GM13976 (cell line): ENCODE measurements at regions not wholly inside any gene's neighbourhood (a gene's known extent, or its start where the extent isn't known, plus 50 kb on each side); places are given as distances from the start of the nearest gene placed in this dataset.
A peak's percentile ranks its signal among the peaks of the same experiment; 100 is the strongest.

ENCODE experiments used
- DNase-seq: peaks from one replicate; pipeline ENCODE4 v3.0.0; 2012; ENCODE audit warnings: low spot score
- CTCF ChIP-seq: IDR thresholded peaks from 2 replicates; pipeline ENCODE4 v1.5.1; 2012; ENCODE audit warnings: borderline replicate concordance, mild to moderate bottlenecking; ENCODE audit not compliant: insufficient read depth; ENCODE audit errors: extremely low read depth, missing control alignments, control extremely low read depth
- in situ Hi-C: fragments of 300-500 bp; cut with MboI; formaldehyde crosslinking; loops from one replicate; pipeline ENCODE4 v1.12.0; 2022; ENCODE audit warnings: low sequenced_read_pairs, mixed read lengths, inconsistent platforms; ENCODE audit not compliant: unreplicated experiment

GRCh38 chr1:113185463-113186104, 112.6 kb downstream of the LRIG2 start:
- in situ Hi-C loops: no loop called here

GRCh38 chr1:113190078-113190477, 117.1 kb downstream of the LRIG2 start:
- TF ChIP-seq CTCF: no peak
- in situ Hi-C loops: no loop called here
- no peak for DNase-seq

More at GRCh38 chr1:113185463-113186104, 112.6 kb downstream of the LRIG2 start:
- TF ChIP-seq CTCF: no peak
- DNase-seq: no peak

- no peak for DNase-seq
- in situ Hi-C loops: no loop called here
- TF ChIP-seq CTCF: no peak
These were observed 117.9 kb downstream of the LRIG2 start for GRCh38 chr1:113190930-113191329.

- no peak for TF ChIP-seq CTCF
- in situ Hi-C loops: no loop called here
- peak; percentile 36 for DNase-seq
These were observed 118.6 kb downstream of the LRIG2 start for GRCh38 chr1:113191579-113192076.

- no peak for DNase-seq
These were observed 119.2 kb downstream of the LRIG2 start for GRCh38 chr1:113192242-113192641.

GRCh38 chr1:113192980-113193379, 120.0 kb downstream of the LRIG2 start:
- DNase-seq: no peak
- no peak for TF ChIP-seq CTCF
- in situ Hi-C loops: no loop called here

More at GRCh38 chr1:113192242-113192641, 119.2 kb downstream of the LRIG2 start:
- no peak for TF ChIP-seq CTCF
- in situ Hi-C loops: no loop called here
